CD14-positive monocyte (primary cell): ENCODE measurements at regions not wholly inside any gene's neighbourhood (a gene's known extent, or its start where the extent isn't known, plus 50 kb on each side); places are given as distances from the start of the nearest gene placed in this dataset.

ENCODE experiments used
- DNase-seq, 3 donors: peaks; one replicate each; pipeline ENCODE4 v3.0.0-alpha.2; 2011 to 2022
- H2AFZ ChIP-seq: 2 replicates; pipeline ENCODE4 v1.6.0; 2012; ENCODE audit warnings: mild to moderate bottlenecking, low read depth, low read length, inconsistent platforms; ENCODE audit not compliant: insufficient read depth, poor library complexity, severe bottlenecking
- H3K27ac ChIP-seq, 2 donors: 1 replicate in 1 of 2; 2 replicates in 1 of 2; pipeline ENCODE4 v1.5.1; 2012 to 2013; ENCODE audit warnings: low read length in 2 of 2, control low read depth in 1 of 2, inconsistent platforms in 1 of 2, low read depth in 1 of 2, mild to moderate bottlenecking in 1 of 2
- H3K27me3 ChIP-seq, 2 donors: one replicate each; pipeline versions ENCODE4 v1.6.0 to v1.6.1; 2011 to 2013; ENCODE audit warnings: low read length in 2 of 2; ENCODE audit not compliant: control insufficient read depth in 2 of 2, insufficient read depth in 2 of 2
- H3K36me3 ChIP-seq, 2 donors: replicated peaks in 1 of 2; 1 replicate in 1 of 2; 2 replicates in 1 of 2; pipeline versions ENCODE4 v1.5.1 to v1.6.1; 2012 to 2013; ENCODE audit warnings: low read length in 2 of 2, control low read depth in 1 of 2, inconsistent platforms in 1 of 2, mild to moderate bottlenecking in 1 of 2; ENCODE audit not compliant: insufficient read depth in 2 of 2, control insufficient read depth in 1 of 2
- H3K4me1 ChIP-seq, 2 donors: 1 replicate in 1 of 2; 2 replicates in 1 of 2; pipeline versions ENCODE4 v1.5.1 to v1.6.1; 2012 to 2013; ENCODE audit warnings: low read length in 2 of 2, control low read depth in 1 of 2, inconsistent platforms in 1 of 2, mild to moderate bottlenecking in 1 of 2, moderate library complexity in 1 of 2; ENCODE audit not compliant: insufficient read depth in 2 of 2, control insufficient read depth in 1 of 2
- H3K4me2 ChIP-seq: replicated peaks from 2 replicates; pipeline ENCODE3; 2012; ENCODE audit warnings: low read length, moderate library complexity, mild to moderate bottlenecking; ENCODE audit not compliant: poor library complexity, severe bottlenecking; ENCODE audit errors: extremely low read depth
- H3K4me3 ChIP-seq, 3 experiments: fragments of 200-600 bp in 1 of 3; sonication (generic) in 1 of 3; replicated peaks in 1 of 3; 1 replicate in 2 of 3; 2 replicates in 1 of 3; pipeline ENCODE4 v1.5.1; 2011 to 2013; ENCODE audit warnings: low read length in 3 of 3, mild to moderate bottlenecking in 3 of 3, control low read depth in 2 of 3, low read depth in 2 of 3, inconsistent platforms in 1 of 3, moderate library complexity in 1 of 3
- H3K79me2 ChIP-seq: 2 replicates; pipeline ENCODE4 v1.6.0; 2012; ENCODE audit warnings: mild to moderate bottlenecking, control low read depth, inconsistent platforms, low read length, moderate library complexity; ENCODE audit not compliant: insufficient read depth
- H3K9ac ChIP-seq: 2 replicates; pipeline ENCODE4 v1.6.0; 2017; ENCODE audit warnings: low read length, mild to moderate bottlenecking; ENCODE audit not compliant: insufficient read depth, poor library complexity, severe bottlenecking
- H3K9me3 ChIP-seq, 2 donors: replicated peaks in 1 of 2; 1 replicate in 1 of 2; 2 replicates in 1 of 2; pipeline versions ENCODE4 v1.5.1 to v1.6.1; 2012 to 2013; ENCODE audit warnings: low read length in 2 of 2, control low read depth in 1 of 2; ENCODE audit not compliant: control insufficient read depth in 1 of 2, insufficient read depth in 1 of 2
- H4K20me1 ChIP-seq: 2 replicates; pipeline ENCODE4 v1.6.0; 2012; ENCODE audit warnings: mild to moderate bottlenecking, low read length, control low read depth, moderate library complexity; ENCODE audit not compliant: insufficient read depth
- H3K27ac Mint-ChIP-seq, 7 donors: one replicate each; pipeline ENCODE4 v1.8.0; 2020; ENCODE audit warnings: mild to moderate bottlenecking in 7 of 7, mixed read lengths in 7 of 7, moderate library complexity in 6 of 7, inconsistent platforms in 2 of 7
- H3K27me3 Mint-ChIP-seq, 3 donors: one replicate each; pipeline ENCODE4 v1.8.0; 2021 to 2022; ENCODE audit warnings: low read depth in 3 of 3, mild to moderate bottlenecking in 3 of 3, mixed read lengths in 3 of 3, moderate library complexity in 3 of 3, inconsistent platforms in 1 of 3
- H3K36me3 Mint-ChIP-seq, 2 donors: one replicate each; pipeline ENCODE4 v1.8.0; 2020; ENCODE audit warnings: mixed read lengths in 2 of 2, inconsistent platforms in 1 of 2, mild to moderate bottlenecking in 1 of 2
- H3K4me1 Mint-ChIP-seq: one replicate; pipeline ENCODE4 v1.8.0; 2020; ENCODE audit warnings: mild to moderate bottlenecking, mixed read lengths
- H3K4me3 Mint-ChIP-seq, 2 donors: one replicate each; pipeline ENCODE4 v1.8.0; 2020; ENCODE audit warnings: mild to moderate bottlenecking in 2 of 2, mixed read lengths in 2 of 2, moderate library complexity in 1 of 2
- H3K9me3 Mint-ChIP-seq, 7 donors: one replicate each; pipeline ENCODE4 v1.8.0; 2020 to 2022; ENCODE audit warnings: mixed read lengths in 7 of 7, mild to moderate bottlenecking in 6 of 7, moderate library complexity in 6 of 7, inconsistent platforms in 2 of 7
- WGBS: methylation state at CpG from one replicate; pipeline ENCODE4 v1.1.5; 2013; ENCODE audit warnings: missing lambda C conversion rate; ENCODE audit not compliant: insufficient coverage; 5-methylcytosine and 5-hydroxymethylcytosine counted together
- intact Hi-C, 2 donors: fragments of 100-400 bp; cut with micrococcal nuclease; formaldehyde crosslinking; loops; one replicate each; pipeline versions ENCODE4 v1.15.0 to v1.15.1; 2023
- TF ChIP-seq, protein P1 (sequence below): fragments of 200-600 bp; IDR thresholded peaks from one replicate; pipeline ENCODE4 v1.8.0; 2022; ENCODE audit warnings: antibody characterized with exemption, mild to moderate bottlenecking

DNA sequence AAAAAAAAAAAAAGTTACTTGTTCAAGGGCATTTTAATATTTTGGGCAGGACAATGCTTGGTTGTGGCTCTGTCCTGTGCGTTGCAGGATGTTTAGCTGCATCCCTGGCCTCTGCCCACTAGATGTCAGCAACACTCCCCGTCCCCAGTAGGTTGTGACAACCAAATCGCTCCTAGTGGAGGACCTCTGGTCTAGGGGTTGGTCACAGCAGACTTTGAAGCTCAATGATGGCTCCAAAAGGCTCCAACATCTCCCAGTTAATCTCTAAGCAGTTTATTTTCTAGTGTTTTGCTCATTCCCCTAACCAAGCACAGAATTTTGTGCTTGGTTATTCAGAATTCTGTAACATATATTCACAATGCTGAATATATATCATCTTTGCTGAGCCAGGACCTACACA, 67.0 kb downstream of the CHRNA1 start:
- H3K9me3 ChIP-seq = no peaks in the 10 kb centered on the region
- intact Hi-C loops = loop anchor here in 1 of 2 donors (10.0 kb wide), 1 partner anchor 232 kb away; no protein-coding TSS in a partner anchor
- Mint-ChIP-seq H3K36me3 (no peaks in the 10 kb centered on the region), H3K4me1 (peaks cover 2% of the 10 kb centered on the region), H3K9me3 (peaks cover 0 to 3% (median 2%) of the 10 kb centered on the region in 7 donors), H3K4me3 (no peak overlapping the region), H3K27ac (no peak overlapping the region), H3K27me3 (peaks cover 11 to 16% (median 15%) of the 10 kb centered on the region in 3 donors)
- 0% methylated on average over 3 of the region's 3 CpGs for WGBS
- H3K4me2 ChIP-seq = no peak overlapping the region
- H3K36me3 ChIP-seq = no peaks in the 10 kb centered on the region
- TF ChIP-seq, protein P1, sequence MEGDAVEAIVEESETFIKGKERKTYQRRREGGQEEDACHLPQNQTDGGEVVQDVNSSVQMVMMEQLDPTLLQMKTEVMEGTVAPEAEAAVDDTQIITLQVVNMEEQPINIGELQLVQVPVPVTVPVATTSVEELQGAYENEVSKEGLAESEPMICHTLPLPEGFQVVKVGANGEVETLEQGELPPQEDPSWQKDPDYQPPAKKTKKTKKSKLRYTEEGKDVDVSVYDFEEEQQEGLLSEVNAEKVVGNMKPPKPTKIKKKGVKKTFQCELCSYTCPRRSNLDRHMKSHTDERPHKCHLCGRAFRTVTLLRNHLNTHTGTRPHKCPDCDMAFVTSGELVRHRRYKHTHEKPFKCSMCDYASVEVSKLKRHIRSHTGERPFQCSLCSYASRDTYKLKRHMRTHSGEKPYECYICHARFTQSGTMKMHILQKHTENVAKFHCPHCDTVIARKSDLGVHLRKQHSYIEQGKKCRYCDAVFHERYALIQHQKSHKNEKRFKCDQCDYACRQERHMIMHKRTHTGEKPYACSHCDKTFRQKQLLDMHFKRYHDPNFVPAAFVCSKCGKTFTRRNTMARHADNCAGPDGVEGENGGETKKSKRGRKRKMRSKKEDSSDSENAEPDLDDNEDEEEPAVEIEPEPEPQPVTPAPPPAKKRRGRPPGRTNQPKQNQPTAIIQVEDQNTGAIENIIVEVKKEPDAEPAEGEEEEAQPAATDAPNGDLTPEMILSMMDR = peak; percentile 85
- no peaks in the 10 kb centered on the region for H4K20me1 ChIP-seq
- no peak overlapping the region for H2AFZ ChIP-seq
- H3K4me1 ChIP-seq = no peaks in the 10 kb centered on the region
- H3K4me3 ChIP-seq = no peak overlapping the region
- no peak overlapping the region for H3K27ac ChIP-seq
- H3K79me2 ChIP-seq = no peaks in the 10 kb centered on the region
- no peak overlapping the region for H3K9ac ChIP-seq
- peak; percentile 59 to 66 (median 64) for DNase-seq
- peaks cover 3 to 8% of the 10 kb centered on the region in 2 donors for H3K27me3 ChIP-seq

DNA sequence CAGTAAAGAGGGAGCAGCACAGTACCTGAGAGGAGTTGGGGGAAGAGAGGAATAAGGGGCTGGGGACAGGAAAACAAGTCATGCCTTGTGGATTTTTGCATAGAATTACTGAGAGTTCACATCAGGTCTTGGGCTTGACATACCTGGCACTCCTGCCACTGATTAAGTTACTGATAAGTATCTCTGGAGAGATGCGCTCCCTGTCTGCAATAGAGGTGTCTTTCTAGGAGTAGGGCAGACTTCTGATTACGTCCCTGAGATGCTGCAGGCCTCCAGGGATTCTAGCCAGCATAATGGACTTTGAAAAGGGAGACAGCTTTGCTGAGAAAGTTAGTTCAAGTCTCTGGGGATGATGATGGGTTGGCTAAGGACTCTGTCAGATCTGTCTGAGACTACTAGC, 69.4 kb downstream of the CHRNA1 start:
- no peak overlapping the region for H3K27ac ChIP-seq
- Mint-ChIP-seq H3K27ac (no peak overlapping the region), H3K4me3 (no peak overlapping the region), H3K36me3 (no peaks in the 10 kb centered on the region), H3K4me1 (peaks cover 15% of the 10 kb centered on the region), H3K27me3 (peaks cover 11 to 17% (median 16%) of the 10 kb centered on the region in 3 donors), H3K9me3 (peaks cover 0 to 3% (median 2%) of the 10 kb centered on the region in 7 donors)
- H3K9me3 ChIP-seq = no peaks in the 10 kb centered on the region
- no peak overlapping the region for H2AFZ ChIP-seq
- no peak overlapping the region for H3K9ac ChIP-seq
- H3K36me3 ChIP-seq = no peaks in the 10 kb centered on the region
- H3K4me3 ChIP-seq = no peak overlapping the region
- TF ChIP-seq, protein P1 = no peak
- intact Hi-C loops = loop anchor here in 1 of 2 donors (10.0 kb wide), 1 partner anchor 230 kb away; no protein-coding TSS in a partner anchor
- H3K27me3 ChIP-seq = peaks cover 3 to 8% of the 10 kb centered on the region in 2 donors
- no peaks in the 10 kb centered on the region for H3K79me2 ChIP-seq
- 86% methylated on average over 2 of the region's 2 CpGs for WGBS
- peaks cover 6 to 8% of the 10 kb centered on the region in 2 donors for H3K4me1 ChIP-seq
- H4K20me1 ChIP-seq = no peaks in the 10 kb centered on the region
- no peak overlapping the region for H3K4me2 ChIP-seq
- no peak for DNase-seq
